ENCODE measurements at regions not wholly inside any gene's neighbourhood (a gene's known extent, or its start where the extent isn't known, plus 50 kb on each side); places are given as distances from the start of the nearest gene placed in this dataset.

DNA sequence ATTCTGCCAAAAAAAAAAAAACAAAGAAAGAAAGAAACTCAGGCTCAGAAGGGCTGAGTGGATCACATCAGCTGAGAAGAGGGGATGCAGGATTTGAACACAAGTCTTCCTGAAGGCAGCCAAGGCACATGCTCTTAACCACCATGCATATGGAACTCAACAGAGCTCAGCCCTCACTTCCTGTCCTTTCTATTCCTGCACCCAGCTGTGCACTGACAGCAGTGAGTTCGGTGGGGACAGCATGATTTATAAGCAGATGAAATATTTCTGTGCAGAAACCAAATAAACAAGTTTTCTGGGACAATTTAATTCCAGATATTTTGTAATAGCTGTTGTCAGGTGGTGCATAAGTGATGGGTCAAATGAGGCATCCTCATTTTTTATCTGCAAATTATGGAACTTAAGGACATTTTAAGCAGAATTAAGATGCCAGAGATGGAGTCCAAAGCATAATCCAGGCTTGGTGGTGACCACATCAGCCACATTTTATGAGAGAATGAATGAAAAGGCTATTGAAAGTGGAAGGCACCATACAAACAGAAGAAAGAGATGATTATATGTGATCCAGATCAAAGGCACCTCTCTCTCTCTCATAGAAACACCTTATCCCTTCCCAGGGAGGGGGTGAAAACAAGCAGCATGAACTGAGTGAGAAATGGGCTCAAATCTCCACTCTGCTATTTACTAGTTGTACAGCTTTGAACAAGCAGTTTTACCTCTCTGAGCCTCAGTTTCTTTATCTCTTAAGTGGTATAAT, 303.6 kb upstream of the MSX2 start:
- TF ChIP-seq, protein P1, sequence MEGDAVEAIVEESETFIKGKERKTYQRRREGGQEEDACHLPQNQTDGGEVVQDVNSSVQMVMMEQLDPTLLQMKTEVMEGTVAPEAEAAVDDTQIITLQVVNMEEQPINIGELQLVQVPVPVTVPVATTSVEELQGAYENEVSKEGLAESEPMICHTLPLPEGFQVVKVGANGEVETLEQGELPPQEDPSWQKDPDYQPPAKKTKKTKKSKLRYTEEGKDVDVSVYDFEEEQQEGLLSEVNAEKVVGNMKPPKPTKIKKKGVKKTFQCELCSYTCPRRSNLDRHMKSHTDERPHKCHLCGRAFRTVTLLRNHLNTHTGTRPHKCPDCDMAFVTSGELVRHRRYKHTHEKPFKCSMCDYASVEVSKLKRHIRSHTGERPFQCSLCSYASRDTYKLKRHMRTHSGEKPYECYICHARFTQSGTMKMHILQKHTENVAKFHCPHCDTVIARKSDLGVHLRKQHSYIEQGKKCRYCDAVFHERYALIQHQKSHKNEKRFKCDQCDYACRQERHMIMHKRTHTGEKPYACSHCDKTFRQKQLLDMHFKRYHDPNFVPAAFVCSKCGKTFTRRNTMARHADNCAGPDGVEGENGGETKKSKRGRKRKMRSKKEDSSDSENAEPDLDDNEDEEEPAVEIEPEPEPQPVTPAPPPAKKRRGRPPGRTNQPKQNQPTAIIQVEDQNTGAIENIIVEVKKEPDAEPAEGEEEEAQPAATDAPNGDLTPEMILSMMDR (IDR thresholded peaks at IDR 0.05) = no peak
- TF ChIP-seq EZH2 (IDR thresholded peaks at IDR 0.05) (no peak), EZH2phosphoT487 (IDR thresholded peaks at IDR 0.05) (no peak)

Measured in neural progenitor cell (in vitro differentiated cells).